BJ (cell line): ENCODE measurements at regions not wholly inside any gene's neighbourhood (a gene's known extent, or its start where the extent isn't known, plus 50 kb on each side); places are given as distances from the start of the nearest gene placed in this dataset.

ENCODE experiments used
- CTCF ChIA-PET: fragments of 350-600 bp; formaldehyde crosslinking; extraction: SDS; loops from one replicate; lab custom pipeline; 2021; ENCODE audit warnings: antibody characterized with exemption, inconsistent platforms; lab: Yijun Ruan, JAX
- POLR2A ChIA-PET: fragments of 300-600 bp; sonication (Branson Sonifier 250); formaldehyde crosslinking; extraction: SDS; loops from one replicate; lab custom pipeline; 2021; ENCODE audit warnings: antibody characterized with exemption; lab: Charles Lee
- DNase-seq: peaks from one replicate; pipeline ENCODE4 v3.0.0-alpha.2; 2011; ENCODE audit warnings: low read depth
- H3K27me3 ChIP-seq: 2 replicates; pipeline ENCODE4 v1.6.0; 2011; ENCODE audit warnings: low read length; ENCODE audit not compliant: control insufficient read depth, insufficient read depth
- H3K36me3 ChIP-seq: 2 replicates; pipeline ENCODE4 v1.5.1; 2011; ENCODE audit warnings: low read length; ENCODE audit not compliant: control insufficient read depth, insufficient read depth
- H3K4me3 ChIP-seq: 2 replicates; pipeline ENCODE4 v1.5.1; 2011; ENCODE audit warnings: low read depth, mild to moderate bottlenecking, control low read depth, low read length
- CTCF ChIP-seq: IDR thresholded peaks from 2 replicates; pipeline ENCODE4 v1.5.1; 2011; ENCODE audit warnings: low read depth, mild to moderate bottlenecking, control low read depth, inconsistent platforms, low read length, moderate library complexity; ENCODE audit not compliant: insufficient read depth

GRCh38 chr10:44724415-44725174 lies 186.5 kb upstream of the TMEM72 start:
- no peaks in the 10 kb centered on the region for H3K36me3 ChIP-seq
- POLR2A ChIA-PET, result interaction anchor here (0.6 kb wide), 1 partner anchor 1332 kb away, joined by 3 read pairs; no protein-coding TSS in a partner anchor
- DNase-seq, result peak; percentile 63
- no peak for TF ChIP-seq CTCF
- CTCF ChIA-PET, result interaction anchor here (1.6 kb wide), 1 partner anchor 134 kb away, joined by 4 read pairs; no protein-coding TSS in a partner anchor
- no peaks in the 10 kb centered on the region for H3K27me3 ChIP-seq
- no peak overlapping the region for H3K4me3 ChIP-seq

- CTCF ChIA-PET, result no interaction called here
- no peaks in the 10 kb centered on the region for H3K27me3 ChIP-seq
These were observed 185.7 kb upstream of the TMEM72 start for GRCh38 chr10:44725404-44725803.

GRCh38 chr10:44731283-44731682 lies 179.9 kb upstream of the TMEM72 start:
- Histone ChIP-seq H3K27me3 (no peaks in the 10 kb centered on the region), H3K36me3 (no peaks in the 10 kb centered on the region), H3K4me3 (no peak overlapping the region)
- ChIA-PET CTCF (interaction anchor here (0.7 kb wide), 1 partner anchor 352 kb away, joined by 3 read pairs; no protein-coding TSS in a partner anchor), POLR2A (no interaction called here)
- TF ChIP-seq CTCF, result no peak
- DNase-seq, result no peak

More at GRCh38 chr10:44725404-44725803, 185.7 kb upstream of the TMEM72 start:
- TF ChIP-seq CTCF, result no peak
- no peaks in the 10 kb centered on the region for H3K36me3 ChIP-seq
- no peak overlapping the region for H3K4me3 ChIP-seq
- peak; percentile 40 for DNase-seq
- POLR2A ChIA-PET, result no interaction called here

DNA sequence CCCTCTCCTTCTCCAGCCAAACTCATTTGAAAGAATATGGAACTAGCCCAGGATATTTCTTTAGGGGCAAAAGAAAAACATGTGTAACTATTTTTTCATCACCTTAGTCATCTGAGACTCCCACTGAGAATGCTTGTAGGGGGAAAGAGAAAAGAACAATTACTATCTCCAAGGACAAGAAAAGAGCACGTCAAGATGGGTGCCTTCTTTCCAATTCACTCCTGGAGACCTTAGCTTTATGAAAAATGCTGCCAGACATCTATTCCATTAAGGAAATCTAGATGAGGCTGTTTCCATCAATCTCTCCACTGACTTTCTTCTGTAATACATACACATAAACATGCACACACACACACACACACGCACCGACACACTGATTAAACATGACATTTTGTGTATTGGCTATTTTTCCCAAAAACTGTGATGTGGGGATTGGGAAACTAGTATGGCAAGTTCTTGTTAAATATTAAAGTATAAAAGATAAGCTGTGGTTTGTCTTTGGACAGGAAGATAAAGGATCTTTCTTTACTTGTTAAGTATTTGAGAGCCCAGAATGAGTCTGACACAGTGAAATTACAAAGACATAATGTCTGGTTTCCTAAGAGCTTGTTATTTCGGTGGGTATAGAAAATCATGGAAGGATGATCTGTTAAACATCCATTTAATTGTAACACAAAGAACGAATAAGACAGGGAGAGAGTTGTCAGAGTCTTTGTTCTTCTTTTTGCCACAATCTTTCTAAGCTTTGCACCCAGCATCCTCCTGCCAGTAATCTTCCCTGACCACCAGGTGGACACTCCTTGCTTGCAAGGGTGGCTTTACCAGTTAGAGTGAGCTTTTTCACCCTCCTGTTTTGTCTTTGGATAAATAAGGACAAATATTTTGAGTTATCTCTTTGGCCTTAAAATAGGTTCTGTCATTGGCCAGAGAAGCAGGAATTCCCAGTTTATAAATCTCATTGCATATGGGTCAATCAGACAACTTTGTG lies 177.3 kb upstream of the TMEM72 start:
- Histone ChIP-seq H3K27me3 (no peaks in the 10 kb centered on the region), H3K4me3 (no peak overlapping the region), H3K36me3 (no peaks in the 10 kb centered on the region)
- no peak for TF ChIP-seq CTCF
- POLR2A ChIA-PET, result no interaction called here
- CTCF ChIA-PET, result interaction anchor here (1.0 to 1.4 kb wide), 2 partner anchors 30 to 83 kb away, joined by 3 read pairs; no protein-coding TSS in a partner anchor
- no peak for DNase-seq

GRCh38 chr10:44742248-44742647 lies 168.9 kb upstream of the TMEM72 start:
- no peak for DNase-seq
- POLR2A ChIA-PET, result no interaction called here
- H3K27me3 ChIP-seq, result no peaks in the 10 kb centered on the region
- TF ChIP-seq CTCF, result no peak
- no peaks in the 10 kb centered on the region for H3K36me3 ChIP-seq
- H3K4me3 ChIP-seq, result no peak overlapping the region
- CTCF ChIA-PET, result no interaction called here
